HG03469 (cell line): ENCODE measurements at regions not wholly inside any gene's neighbourhood (a gene's known extent, or its start where the extent isn't known, plus 50 kb on each side); places are given as distances from the start of the nearest gene placed in this dataset.

Source experiments
- ATAC-seq: cut with Tn5 transposase; IDR thresholded peaks from one replicate; pipeline ENCODE4 v1.9.1; 2021; ENCODE audit warnings: mild to moderate bottlenecking, moderate library complexity, moderate number of reproducible peaks; ENCODE audit not compliant: unreplicated experiment

DNA sequence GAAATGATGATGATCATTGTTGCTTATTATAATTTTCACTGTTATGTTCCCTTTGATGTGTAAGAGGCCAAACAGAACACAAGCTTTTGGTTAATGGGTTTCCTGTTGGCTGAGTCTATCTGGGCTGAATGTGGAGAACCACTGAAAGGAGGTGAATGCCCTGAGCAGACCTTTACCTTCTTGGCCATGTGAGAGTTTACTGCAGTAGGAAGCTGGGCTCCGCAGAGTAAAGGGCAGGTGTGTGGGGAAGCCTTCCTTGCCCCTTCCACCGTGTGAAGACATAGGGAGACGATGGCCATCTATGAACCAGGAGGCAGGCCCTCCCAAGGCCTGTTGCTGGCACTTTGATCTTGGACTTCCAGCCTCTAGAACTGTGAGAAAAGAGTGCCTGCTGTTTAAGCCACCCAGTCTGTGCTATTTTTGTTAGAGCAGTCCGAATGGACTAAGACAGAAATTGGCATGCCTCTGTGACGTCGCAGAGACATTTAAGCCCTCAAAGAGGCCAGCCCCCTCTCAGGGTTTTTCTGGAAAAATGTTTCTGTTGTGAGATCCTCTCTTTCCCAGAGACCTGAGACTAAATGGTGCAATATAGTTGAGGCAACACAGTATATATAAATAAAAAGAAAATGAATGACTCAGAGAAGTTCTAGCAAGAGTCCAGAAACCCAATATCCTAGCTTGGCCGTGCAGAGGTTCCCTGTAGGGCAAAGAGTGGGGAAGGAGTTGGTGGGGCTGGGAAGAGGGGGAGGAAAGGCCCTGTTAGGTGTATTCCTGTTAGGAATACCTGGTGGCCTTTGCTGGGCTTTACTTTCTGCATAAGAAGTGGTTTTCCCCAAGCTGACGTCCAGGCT lies 121.9 kb upstream of the LGALSL start:
- ATAC-seq = no peak

- ATAC-seq = no peak
Measured at GRCh38 chr2:64336171-64336570, 117.8 kb upstream of the LGALSL start.

- ATAC-seq = no peak
Measured at GRCh38 chr2:64337314-64337713, 116.6 kb upstream of the LGALSL start.

DNA sequence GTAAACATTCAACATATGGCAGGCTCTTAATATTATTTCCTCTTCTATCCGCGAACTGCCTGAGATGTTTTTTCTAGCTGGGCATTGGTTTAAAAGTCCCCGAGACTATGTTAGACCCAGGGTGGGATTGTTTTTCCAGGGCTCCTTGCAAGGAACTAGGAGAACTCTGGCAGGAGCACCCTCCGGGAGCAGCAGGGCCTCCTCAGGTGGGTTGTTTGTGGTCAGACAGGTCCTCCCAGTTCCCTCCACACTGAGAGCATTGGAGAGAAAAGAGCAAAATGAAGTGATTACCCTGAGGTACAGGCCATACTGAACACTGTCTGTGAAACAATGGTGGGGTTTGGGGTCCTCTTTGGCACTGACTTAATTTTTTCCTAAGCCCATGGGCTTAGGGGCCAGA lies 115.9 kb upstream of the LGALSL start:
- ATAC-seq = no peak

DNA sequence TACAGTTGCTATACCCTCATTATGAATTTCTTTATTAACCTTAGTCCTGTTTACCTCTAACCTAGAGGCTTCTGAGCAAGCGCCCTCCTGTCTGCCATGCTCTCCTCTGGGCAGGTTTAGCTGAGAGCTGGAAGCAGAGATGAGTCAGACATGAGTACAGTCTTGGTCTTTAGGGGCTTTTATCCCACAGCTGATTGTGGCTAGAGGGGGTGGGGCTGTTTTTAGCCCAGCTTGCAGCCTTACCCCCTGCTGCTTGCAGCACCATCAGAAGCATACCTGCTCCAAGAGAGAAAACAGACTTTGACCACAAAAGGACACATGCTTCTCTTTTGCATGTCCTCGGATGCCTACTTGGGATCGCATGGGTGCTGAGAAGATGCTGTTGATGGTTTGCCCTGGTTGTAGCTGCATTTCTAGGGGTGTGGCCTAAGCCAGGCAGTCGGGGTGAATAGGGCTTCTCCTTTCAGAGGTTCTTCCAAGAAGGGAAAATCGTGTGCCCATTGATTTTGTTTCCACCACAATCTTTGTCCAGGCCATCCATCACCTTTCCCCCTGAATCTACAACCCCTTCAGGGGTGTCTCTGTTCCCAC lies 115.0 kb upstream of the LGALSL start:
- no peak for ATAC-seq

- no peak for ATAC-seq
Measured at GRCh38 chr2:64341461-64341860, 112.5 kb upstream of the LGALSL start.

DNA sequence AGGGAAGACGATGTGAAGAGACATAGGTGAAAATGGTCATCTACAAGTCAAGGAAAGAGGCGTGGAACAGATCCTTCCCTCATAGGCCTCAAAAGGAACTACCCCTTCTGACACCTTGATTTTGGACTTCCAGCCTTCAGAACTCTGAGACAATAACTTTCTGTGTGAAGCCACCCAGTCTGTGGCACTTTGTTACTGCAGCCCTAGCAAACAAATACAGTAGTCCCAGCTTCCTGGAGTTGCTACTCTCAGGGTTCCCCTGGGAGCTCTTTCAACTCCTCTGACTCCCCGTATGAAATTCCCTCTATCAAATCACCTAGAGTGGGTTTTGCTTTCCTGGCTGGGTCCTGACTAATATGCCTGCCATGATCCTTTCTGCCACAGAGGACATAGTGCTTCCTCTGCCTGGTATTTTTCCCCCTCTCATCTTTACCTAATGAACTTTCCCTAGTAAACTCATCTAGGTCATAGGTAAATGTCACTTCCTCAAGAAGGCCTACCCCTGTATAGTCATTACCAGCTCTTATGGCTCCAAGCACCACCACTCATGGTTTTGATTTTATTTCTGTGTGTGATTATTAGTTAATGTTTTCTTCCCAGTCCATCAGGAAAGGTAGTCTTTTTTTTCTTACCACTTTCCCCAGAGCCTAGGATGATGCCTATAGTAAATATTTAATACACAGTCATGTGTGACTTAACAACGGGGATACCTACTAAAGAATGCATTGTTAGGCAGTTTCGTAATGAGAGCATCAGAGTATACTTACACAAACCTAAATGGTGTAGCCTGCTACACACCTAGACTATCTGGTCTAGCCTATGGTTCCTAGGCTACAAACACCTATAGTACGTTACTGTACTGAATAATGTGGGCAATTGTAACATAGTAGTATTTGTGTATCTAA lies 111.5 kb upstream of the LGALSL start:
- no peak for ATAC-seq

DNA sequence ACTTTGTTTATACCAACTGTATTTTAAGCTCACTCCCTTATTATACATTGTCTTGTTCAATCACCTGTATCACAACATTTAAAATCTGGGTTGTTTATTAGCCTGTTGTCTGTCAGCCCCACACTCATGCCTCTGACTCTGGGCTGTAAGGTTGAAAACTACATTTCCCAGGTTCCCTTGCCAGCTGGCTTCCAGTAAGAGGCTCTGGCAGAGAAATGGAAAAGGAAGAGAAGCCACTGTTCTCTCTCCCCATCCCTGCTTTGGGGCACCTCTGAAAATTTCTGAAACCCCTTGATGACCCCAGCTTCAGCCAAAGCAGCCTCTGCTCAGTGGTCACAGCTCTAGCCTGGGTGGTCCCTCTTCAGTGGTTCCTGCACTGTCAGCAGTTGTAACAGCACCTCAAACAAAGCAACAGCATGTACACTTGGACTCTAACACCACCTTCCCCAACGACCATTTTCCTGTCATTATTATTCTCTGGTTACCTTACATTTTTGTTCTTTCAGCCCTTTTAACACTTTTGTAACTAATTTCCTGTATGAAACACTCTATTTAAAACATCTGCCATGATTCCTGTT lies 108.9 kb upstream of the LGALSL start:
- ATAC-seq = no peak

DNA sequence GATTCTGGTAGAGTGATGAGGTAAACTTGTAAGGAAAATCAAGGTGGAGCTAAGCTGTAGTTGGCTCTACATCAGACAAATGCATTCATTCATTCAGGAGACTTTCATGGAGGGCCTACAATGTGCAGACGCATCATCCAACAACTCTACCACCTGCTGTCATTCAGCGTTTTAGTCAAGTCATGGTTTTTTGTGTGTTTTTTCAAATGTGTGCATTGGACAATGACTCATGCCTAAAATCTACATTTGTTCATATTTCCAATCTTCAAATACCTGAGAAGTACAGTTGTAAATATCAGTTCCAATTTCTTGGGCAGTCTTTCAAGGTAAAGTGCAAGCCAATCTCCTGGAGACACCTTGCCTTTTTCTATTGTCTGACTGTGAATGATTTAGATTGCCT lies 108.0 kb upstream of the LGALSL start:
- ATAC-seq = no peak

DNA sequence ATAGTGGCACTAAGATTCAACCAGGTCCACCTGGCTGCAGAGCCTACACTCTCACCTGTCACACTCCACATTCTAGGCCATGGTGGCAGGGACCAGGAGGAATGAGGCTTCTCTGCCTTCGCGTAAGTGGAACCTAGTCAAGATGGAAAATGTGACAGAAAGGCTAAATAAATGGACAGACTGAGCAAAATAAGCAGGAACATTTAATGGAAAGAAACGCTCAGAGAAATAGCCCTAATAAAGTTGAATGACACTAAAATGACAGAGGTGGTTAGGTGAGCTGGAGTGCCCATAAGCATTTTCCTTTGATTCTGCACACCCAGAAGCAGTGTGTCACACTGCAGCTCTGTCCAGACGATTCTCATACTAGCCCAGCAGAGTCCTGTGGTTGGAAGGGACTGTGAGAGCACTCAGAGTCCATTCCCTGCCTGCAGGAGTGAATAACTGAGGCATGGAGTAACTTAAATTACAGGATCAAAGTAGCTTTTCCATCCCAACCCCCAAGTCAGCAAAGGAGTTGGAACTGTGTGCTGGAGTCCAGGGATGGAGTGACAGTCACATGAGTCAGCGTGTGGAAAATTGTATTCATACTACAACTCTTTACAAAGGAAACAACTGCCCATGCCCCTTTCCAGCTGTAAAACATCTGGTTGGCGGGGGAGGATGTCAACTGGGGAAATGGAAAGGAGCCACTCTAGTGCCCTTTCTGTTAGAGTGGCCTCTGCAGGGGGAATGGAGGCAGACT lies 105.4 kb upstream of the LGALSL start:
- ATAC-seq = no peak

- no peak for ATAC-seq
Measured at GRCh38 chr2:64349131-64349530, 104.8 kb upstream of the LGALSL start.

DNA sequence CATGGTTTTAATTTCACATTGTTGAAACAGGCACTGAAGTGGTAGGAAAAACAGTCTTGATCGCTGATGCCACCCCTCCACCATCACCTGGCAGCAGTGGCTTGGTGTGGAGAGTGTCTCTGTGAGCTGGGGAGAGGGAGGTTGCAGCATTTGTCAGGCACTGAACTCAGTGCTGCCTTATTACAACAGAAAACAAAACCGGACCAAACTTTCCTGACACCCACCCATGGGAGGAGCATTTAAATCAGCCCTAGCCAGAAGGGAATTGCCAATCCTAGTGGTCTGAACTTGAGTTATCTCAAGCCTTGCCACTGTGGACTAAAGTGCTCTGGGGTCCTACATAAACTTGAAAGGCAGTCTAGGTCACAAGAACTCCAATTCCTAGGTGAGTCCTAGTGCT lies 103.0 kb upstream of the LGALSL start:
- ATAC-seq = no peak

- no peak for ATAC-seq
Measured at GRCh38 chr2:64352292-64352691, 101.7 kb upstream of the LGALSL start.

GRCh38 chr2:64354857-64355680 lies 98.9 kb upstream of the LGALSL start:
- no peak for ATAC-seq

GRCh38 chr2:64356906-64357305 lies 97.1 kb upstream of the LGALSL start:
- ATAC-seq = no peak

DNA sequence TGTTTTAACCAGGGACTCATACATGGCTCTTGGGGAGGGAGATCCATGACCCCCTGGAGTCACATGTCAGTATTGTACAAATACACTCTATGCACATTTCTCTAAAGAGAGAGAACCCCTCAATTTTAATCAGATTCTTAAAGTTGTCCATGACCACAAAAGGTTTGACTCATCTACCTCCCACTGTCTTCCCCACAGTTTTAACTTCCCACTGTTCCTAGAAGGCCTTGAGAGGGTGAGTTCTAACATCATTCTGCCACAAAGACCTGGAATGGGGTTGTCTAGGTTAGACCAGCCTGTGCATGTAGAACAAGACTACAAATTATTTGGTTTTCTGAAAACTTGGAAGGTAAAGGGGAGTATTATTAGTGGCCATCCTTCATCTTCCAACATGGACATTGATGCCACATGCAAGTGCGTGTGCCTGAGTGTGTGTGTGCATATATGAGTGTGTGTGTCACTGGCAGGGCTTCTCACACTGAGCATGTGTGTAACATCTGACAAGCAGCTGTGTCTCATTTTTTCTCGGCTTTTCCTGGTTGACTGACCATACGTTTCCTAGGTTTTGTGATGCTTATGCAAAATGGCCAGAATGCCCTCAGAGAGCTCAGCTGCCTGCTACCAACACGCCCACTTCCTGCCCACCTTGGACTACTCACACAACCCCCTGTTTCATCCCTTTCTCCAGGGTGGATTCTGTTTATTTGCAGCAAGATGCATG lies 94.6 kb upstream of the LGALSL start:
- ATAC-seq = peak; percentile 33

GRCh38 chr2:64359892-64360657 lies 93.9 kb upstream of the LGALSL start:
- ATAC-seq = peak; percentile 66
